ENCODE measurements at regions not wholly inside any gene's neighbourhood (a gene's known extent, or its start where the extent isn't known, plus 50 kb on each side); places are given as distances from the start of the nearest gene placed in this dataset.

- DNase-seq (ENCODE audit: low read depth, low spot score), result no peak
- CTCF ChIA-PET, result no interaction called here
- POLR2A ChIA-PET, result no interaction called here
- no peak for TF ChIP-seq CTCF (IDR thresholded peaks at IDR 0.05; ENCODE audit: insufficient read depth, low read length, missing control alignments)
- no peak overlapping the region for H3K4me3 ChIP-seq (ENCODE audit: low read depth, low read length)
Measured at GRCh38 chr13:65453982-65454381, 1776.2 kb downstream of the PCDH9 start.

GRCh38 chr13:65445340-65445739 is 1784.8 kb downstream of the PCDH9 start:
- TF ChIP-seq CTCF (IDR thresholded peaks at IDR 0.05; ENCODE audit: insufficient read depth, low read length, missing control alignments), result no peak
- no peak for DNase-seq (ENCODE audit: low read depth, low spot score)
- CTCF ChIA-PET, result no interaction called here
- no peak overlapping the region for H3K4me3 ChIP-seq (ENCODE audit: low read depth, low read length)
- POLR2A ChIA-PET, result no interaction called here

GRCh38 chr13:65435590-65435989 is 1794.5 kb downstream of the PCDH9 start:
- no peak overlapping the region for H3K4me3 ChIP-seq (ENCODE audit: low read depth, low read length)
- TF ChIP-seq CTCF (IDR thresholded peaks at IDR 0.05; ENCODE audit: insufficient read depth, low read length, missing control alignments), result no peak
- DNase-seq (ENCODE audit: low read depth, low spot score), result no peak
- ChIA-PET POLR2A (no interaction called here), CTCF (no interaction called here)

GRCh38 chr13:65417953-65418352 is 1812.2 kb downstream of the PCDH9 start:
- no peak overlapping the region for H3K4me3 ChIP-seq (ENCODE audit: low read depth, low read length)
- no peak for TF ChIP-seq CTCF (IDR thresholded peaks at IDR 0.05; ENCODE audit: insufficient read depth, low read length, missing control alignments)
- POLR2A ChIA-PET, result no interaction called here
- DNase-seq (ENCODE audit: low read depth, low spot score), result no peak
- CTCF ChIA-PET, result no interaction called here

- ChIA-PET POLR2A (no interaction called here), CTCF (no interaction called here)
- H3K4me3 ChIP-seq (ENCODE audit: low read depth, low read length), result no peak overlapping the region
Measured at GRCh38 chr13:65416784-65417183, 1813.4 kb downstream of the PCDH9 start.

GRCh38 chr13:65414187-65414586 is 1815.9 kb downstream of the PCDH9 start:
- no peak for TF ChIP-seq CTCF (IDR thresholded peaks at IDR 0.05; ENCODE audit: insufficient read depth, low read length, missing control alignments)
- DNase-seq (ENCODE audit: low read depth, low spot score), result no peak
- CTCF ChIA-PET, result no interaction called here
- POLR2A ChIA-PET, result no interaction called here
- no peak overlapping the region for H3K4me3 ChIP-seq (ENCODE audit: low read depth, low read length)

More at GRCh38 chr13:65416784-65417183, 1813.4 kb downstream of the PCDH9 start:
- no peak for TF ChIP-seq CTCF (IDR thresholded peaks at IDR 0.05; ENCODE audit: insufficient read depth, low read length, missing control alignments)
- DNase-seq (ENCODE audit: low read depth, low spot score), result no peak
